Left lung (tissue), 4 donors: ENCODE measurements at regions not wholly inside any gene's neighbourhood (a gene's known extent, or its start where the extent isn't known, plus 50 kb on each side); places are given as distances from the start of the nearest gene placed in this dataset.

Experiments
- ATAC-seq: fragments of 200-7000 bp; cut with Tn5 transposase; one replicate; pipeline ENCODE4 v1.9.1; 2020; ENCODE audit warnings: moderate library complexity
- DNase-seq, 4 donors: peaks; one replicate each; pipeline ENCODE4 v3.0.0-alpha.2; 2013 to 2020
- H3K27ac ChIP-seq, 2 donors: fragments of 200-600 bp; sonication (generic) in 1 of 2; one replicate each; pipeline versions ENCODE4 v1.5.0 to v1.8.0; 2020 to 2021
- H3K27me3 ChIP-seq, 2 donors: fragments of 200-600 bp; sonication (generic) in 1 of 2; one replicate each; pipeline versions ENCODE4 v1.5.0 to v1.8.0; 2020 to 2021
- H3K36me3 ChIP-seq, 2 donors: fragments of 200-600 bp; sonication (generic) in 1 of 2; one replicate each; pipeline versions ENCODE4 v1.5.0 to v1.8.0; 2020 to 2021
- H3K4me1 ChIP-seq, 2 donors: fragments of 200-600 bp; one replicate each; pipeline ENCODE4 v1.8.0; 2021
- H3K4me3 ChIP-seq, 2 donors: fragments of 200-600 bp; sonication (generic) in 1 of 2; one replicate each; pipeline versions ENCODE4 v1.5.0 to v1.8.0; 2020 to 2021; ENCODE audit warnings: mild to moderate bottlenecking in 1 of 2
- H3K9me3 ChIP-seq, 2 donors: fragments of 200-600 bp; sonication (generic) in 1 of 2; one replicate each; pipeline versions ENCODE4 v1.5.0 to v1.8.0; 2020 to 2021
- CTCF ChIP-seq, 2 donors: fragments of 200-600 bp; sonication (generic) in 1 of 2; IDR thresholded peaks; one replicate each; pipeline versions ENCODE4 v1.5.0 to v1.8.0; 2021; ENCODE audit warnings: antibody characterized with exemption in 2 of 2
- intact Hi-C, 2 donors: fragments of 100-400 bp; cut with DNase I; formaldehyde crosslinking; loops; one replicate each; pipeline versions ENCODE4 v1.11.2 to v1.14.2; 2022
- donor health status: DM: no; HTN: yes; CAD: no.
- donor health status: DM: no; HTN: no; CAD: no.

GRCh38 chr6:18565231-18565630 is 178.1 kb downstream of the RNF144B start:
- TF ChIP-seq CTCF (IDR thresholded peaks at IDR 0.05) = no peak
- ATAC-seq = no peak
- intact Hi-C loops = no loop called here
- Histone ChIP-seq H3K27me3 (peaks cover 0 to 3% of the 10 kb centered on the region in 2 donors), H3K4me3 (no peak overlapping the region), H3K4me1 (no peaks in the 10 kb centered on the region), H3K27ac (no peak overlapping the region), H3K9me3 (no peaks in the 10 kb centered on the region), H3K36me3 (no peaks in the 10 kb centered on the region)
- no peak for DNase-seq

GRCh38 chr6:18567380-18567779 is 180.2 kb downstream of the RNF144B start:
- H3K4me1 ChIP-seq = no peaks in the 10 kb centered on the region
- H3K9me3 ChIP-seq = no peaks in the 10 kb centered on the region
- no peak for TF ChIP-seq CTCF (IDR thresholded peaks at IDR 0.05)
- no peak for ATAC-seq
- peaks cover 0 to 3% of the 10 kb centered on the region in 2 donors for H3K27me3 ChIP-seq
- no peak for DNase-seq
- H3K36me3 ChIP-seq = no peaks in the 10 kb centered on the region
- H3K4me3 ChIP-seq = no peak overlapping the region
- no peak overlapping the region for H3K27ac ChIP-seq
- intact Hi-C loops = no loop called here

GRCh38 chr6:18577491-18577890 is 190.3 kb downstream of the RNF144B start:
- ATAC-seq = no peak
- DNase-seq = no peak
- no peak for TF ChIP-seq CTCF (IDR thresholded peaks at IDR 0.05)

GRCh38 chr6:18579166-18579565 is 192.0 kb downstream of the RNF144B start:
- H3K4me1 ChIP-seq = no peaks in the 10 kb centered on the region
- no peaks in the 10 kb centered on the region for H3K27me3 ChIP-seq
- H3K4me3 ChIP-seq = no peak overlapping the region
- no peaks in the 10 kb centered on the region for H3K9me3 ChIP-seq
- H3K36me3 ChIP-seq = no peaks in the 10 kb centered on the region
- TF ChIP-seq CTCF (IDR thresholded peaks at IDR 0.05) = no peak
- no peak overlapping the region for H3K27ac ChIP-seq
- intact Hi-C loops = no loop called here
- ATAC-seq (no peak), DNase-seq (no peak)

More at GRCh38 chr6:18577491-18577890, 190.3 kb downstream of the RNF144B start:
- Histone ChIP-seq H3K9me3 (no peaks in the 10 kb centered on the region), H3K4me1 (no peaks in the 10 kb centered on the region), H3K4me3 (no peak overlapping the region), H3K27ac (no peak overlapping the region), H3K36me3 (no peaks in the 10 kb centered on the region), H3K27me3 (no peaks in the 10 kb centered on the region)
- intact Hi-C loops = no loop called here

GRCh38 chr6:18579869-18580268 is 192.7 kb downstream of the RNF144B start:
- Histone ChIP-seq H3K4me1 (no peaks in the 10 kb centered on the region), H3K9me3 (no peaks in the 10 kb centered on the region), H3K27ac (no peak overlapping the region), H3K4me3 (no peak overlapping the region), H3K36me3 (no peaks in the 10 kb centered on the region), H3K27me3 (no peaks in the 10 kb centered on the region)
- DNase-seq = no peak
- TF ChIP-seq CTCF (IDR thresholded peaks at IDR 0.05) = no peak
- no peak for ATAC-seq
- intact Hi-C loops = no loop called here
